HG03558 (cell line): ENCODE measurements at regions not wholly inside any gene's neighbourhood (a gene's known extent, or its start where the extent isn't known, plus 50 kb on each side); places are given as distances from the start of the nearest gene placed in this dataset.

Experiments
- ATAC-seq: cut with Tn5 transposase; IDR thresholded peaks from one replicate; pipeline ENCODE4 v1.9.1; 2021; ENCODE audit warnings: moderate number of reproducible peaks; ENCODE audit not compliant: unreplicated experiment; ENCODE audit errors: extremely low read depth

DNA sequence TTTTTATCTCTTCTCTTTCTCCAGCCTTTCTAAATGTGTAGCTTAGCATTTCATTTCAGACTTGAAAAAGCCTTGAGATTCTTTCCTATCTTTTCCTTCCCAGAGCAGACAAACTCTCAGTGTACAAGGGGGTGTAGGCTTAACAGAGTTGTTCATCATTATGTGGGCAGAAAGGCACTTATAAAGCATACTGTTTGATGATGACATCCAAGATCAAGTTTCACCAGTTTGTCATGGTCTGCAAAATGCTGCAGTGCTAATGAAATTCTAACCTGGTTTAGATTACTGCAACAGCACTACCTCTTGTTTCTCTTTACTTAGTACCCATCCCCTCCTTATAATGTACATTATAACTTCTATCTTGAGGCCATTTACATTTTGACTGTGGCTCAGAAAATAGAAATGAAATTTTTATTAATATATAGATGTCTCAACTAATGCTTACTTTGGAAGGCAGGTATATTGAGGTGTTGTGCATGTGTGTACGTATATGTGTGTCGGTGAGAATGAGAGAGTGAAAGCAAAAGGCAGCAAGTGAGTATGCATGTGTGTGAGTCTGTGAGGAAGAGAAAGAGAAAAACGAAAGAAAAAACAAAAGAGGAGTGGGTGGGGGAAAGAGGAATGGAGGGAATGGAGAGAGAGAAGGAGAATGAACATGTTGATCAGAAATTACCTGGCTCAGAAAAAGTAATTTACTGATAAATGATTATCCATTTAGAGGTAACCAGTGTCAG, 1043.6 kb downstream of the TUSC7 start:
- no peak for ATAC-seq

DNA sequence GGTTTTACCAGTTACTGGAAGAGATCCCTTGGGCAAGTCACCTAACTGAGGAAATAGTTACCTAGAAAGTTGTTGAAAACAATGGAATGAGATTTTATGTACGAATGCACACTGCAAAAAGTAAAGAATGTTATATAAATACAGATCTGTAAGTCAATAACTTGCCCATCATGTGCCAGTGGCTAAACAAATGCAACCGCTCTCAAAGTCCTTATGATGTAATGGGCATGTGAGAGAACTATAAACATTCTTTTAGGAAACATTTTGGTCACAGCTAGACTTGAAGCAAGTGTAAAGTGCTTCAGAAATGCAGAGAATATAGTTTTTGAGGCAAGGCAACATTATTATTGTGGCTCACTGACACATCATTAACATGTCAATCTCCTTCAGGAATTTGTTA, 1044.5 kb downstream of the TUSC7 start:
- no peak for ATAC-seq

DNA sequence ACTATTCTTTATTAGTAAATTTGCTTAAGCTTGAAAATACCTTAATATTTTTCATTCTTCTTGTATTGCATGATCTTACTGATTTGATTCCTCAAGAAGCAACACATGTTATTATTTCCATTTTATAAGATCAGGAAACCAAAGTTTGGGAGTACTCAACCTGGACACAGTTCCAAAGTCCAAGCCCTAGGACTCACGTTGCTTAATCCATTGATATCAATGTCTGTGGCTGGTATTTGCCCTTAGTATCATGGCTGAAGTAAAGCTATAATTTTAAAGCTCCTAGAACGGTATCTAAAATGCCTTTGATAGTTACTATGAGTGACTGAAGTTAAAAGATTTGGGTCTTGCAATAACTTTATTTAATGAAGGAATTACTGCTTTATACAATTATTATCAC, 1045.3 kb downstream of the TUSC7 start:
- ATAC-seq = no peak

DNA sequence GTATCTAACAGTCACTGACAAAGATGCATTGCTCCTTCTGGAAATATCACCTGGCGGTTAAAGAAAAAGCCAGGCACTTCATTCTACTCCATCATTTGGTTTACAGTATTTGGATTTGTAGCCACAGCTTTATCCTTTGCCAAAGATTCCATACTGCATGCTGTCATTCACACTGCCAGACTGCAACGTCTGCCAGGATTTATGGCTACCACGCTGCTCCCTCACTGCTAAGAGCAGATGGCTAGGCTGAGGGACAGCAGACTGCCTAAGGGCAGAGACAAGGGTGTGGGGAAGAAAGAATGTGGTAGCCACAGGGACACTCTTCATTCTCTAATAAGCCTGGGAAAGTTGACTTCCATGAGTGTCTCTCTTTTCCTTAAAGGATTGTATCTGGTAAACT, 1047.0 kb downstream of the TUSC7 start:
- no peak for ATAC-seq

DNA sequence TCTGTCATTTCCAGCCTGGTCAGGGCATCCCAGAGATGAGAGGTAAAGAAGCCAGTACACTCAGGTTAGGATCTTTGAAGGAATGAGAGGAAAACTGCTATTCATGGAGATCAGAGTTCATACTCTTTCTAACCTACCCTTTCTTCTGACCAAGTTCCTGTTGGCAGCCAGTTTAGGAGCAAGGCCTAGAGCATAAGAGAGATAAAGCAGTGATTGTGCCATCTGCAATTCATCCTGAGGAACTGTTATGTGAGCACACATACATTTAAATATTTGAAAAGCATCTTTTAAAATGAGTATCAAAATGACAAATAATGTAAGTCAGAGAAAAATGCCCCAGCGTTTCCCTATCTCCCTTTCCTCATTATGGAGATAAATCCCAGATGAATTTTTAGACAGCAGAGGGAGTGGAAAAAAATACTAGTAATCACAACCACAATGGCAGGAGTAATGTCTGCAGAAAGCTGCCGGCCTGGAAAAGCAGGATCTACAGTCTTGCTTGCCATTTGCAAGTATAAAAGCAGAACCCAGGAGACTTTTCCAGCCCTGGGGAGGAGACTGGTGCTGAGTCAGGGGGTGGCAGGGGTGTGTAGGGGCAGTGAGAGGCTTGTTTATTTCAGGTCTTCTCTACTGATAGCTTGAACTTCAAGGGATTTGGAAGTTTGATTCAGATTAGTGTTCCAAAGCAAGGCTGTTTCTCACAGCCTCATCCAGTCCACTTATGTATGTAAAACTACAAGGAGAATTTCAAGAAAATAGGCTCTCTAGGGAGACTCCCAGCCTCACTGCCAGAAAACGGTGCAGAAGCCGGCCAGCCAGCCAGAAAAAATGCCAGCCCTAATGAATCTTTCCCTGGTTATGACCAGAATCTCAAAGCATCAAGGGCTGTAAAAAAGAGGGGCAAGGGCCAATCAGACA, 1052.4 kb downstream of the TUSC7 start:
- ATAC-seq = no peak

DNA sequence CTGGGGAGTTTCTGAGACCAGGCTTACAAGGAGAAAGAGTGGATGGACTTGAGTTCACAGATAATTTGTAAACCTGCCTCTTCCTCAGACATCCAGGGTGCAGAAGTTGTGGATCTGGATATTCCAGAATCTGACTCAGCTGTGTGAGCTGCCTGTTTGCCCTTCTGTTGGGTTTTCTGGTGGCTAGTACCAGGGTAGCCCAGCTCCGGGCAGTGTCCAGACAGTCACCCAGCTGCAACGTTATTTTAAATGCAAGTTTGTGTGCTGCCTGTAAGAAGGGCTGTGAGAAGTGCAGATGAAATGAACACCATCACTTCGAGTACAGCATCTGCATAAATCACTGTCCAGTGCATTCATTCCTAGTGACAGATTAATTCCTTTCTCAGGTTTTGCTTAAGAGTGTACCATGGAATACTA, 1053.0 kb downstream of the TUSC7 start:
- ATAC-seq = no peak

DNA sequence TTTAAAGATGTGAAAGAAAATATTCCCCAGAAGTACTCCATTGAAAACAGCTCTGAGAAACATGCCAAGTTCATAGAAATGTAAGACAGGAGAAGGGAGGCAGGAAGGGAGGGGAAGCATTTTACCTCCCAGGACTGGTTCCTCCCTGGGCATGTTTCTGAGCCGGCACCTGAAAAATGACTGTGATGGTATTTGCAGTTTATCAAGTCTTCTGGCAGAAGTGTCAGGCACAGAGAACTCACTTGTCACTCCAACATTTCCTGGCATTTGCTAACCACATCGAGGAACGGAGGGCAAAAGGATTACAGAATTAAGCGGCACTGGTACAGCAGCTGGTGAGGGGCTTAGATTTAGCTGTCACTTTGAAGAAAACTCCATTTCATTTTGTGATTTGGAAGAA, 1054.0 kb downstream of the TUSC7 start:
- no peak for ATAC-seq

DNA sequence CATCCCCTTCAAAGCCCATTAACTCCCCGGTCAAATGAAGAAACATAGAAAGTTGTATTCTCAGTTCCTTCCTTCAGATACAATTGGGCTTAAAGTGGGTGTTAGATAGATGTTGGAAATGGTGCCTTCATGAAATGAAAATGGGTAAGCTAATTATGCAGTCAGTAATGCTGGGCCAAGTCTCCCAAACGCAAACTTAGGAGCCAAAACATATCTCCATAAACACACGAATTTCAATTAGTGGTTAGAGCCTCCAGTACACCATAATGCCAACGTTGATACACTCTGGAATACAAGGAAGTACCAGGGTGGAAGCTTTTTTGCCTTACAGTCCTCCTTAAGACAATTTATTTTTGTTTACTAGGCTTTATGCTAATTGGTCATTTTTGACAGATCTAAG, 1059.0 kb downstream of the TUSC7 start:
- no peak for ATAC-seq

DNA sequence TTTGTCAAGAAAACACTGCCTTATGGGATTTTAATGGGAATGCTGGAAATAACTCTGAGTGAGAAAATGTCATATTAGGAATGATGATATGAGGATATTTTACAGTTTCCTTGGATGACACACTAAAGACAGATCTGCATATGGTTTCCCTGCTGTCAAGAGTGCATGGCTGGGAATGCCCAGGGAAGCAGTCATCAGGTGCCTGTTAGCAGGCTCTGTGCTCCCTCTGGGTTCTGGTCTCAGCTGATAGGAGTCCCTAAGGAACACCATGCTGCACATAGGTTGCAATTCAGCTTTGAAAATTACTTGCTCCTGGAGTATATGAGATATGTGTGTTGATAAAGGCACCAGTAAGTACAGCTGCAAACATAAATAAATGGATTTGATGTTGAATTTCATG, 1064.6 kb downstream of the TUSC7 start:
- ATAC-seq = no peak

DNA sequence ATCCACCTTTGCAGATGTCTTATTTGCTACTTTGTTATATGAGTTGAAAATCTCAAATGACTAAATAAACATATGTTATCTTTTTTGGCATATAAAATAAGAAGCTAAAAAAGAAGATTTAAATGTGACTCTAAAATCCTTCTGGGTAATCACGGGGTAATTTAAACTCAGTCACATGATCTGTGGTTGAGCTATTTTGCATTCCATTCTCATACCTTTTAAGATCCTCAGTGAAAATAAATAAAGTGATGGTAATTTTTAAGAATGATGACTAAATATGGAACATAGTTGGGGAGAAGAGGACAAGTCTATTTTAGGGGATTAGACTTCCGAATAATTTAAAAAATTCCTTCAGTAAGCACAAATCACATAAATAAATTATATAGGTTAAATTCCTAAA, 1076.8 kb downstream of the TUSC7 start:
- no peak for ATAC-seq

DNA sequence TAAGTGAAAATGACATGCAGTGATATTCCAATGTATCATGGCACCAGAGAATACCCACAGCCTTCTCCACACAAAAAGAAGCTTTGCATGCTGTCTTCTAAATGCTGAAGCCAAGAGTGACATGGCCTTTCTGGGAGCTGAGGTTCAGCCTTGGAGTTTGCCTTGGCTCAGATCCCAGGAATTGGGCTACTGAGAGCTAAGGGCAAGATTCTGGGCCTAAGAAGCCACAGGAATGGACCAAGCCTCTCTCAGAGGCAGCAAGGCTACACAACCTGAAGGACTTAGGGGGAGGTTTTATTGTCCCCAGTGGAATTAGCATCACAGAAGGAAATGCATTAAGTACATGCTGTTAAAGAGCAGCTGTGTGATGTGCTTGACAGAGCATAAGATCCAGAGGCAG, 1078.5 kb downstream of the TUSC7 start:
- no peak for ATAC-seq

DNA sequence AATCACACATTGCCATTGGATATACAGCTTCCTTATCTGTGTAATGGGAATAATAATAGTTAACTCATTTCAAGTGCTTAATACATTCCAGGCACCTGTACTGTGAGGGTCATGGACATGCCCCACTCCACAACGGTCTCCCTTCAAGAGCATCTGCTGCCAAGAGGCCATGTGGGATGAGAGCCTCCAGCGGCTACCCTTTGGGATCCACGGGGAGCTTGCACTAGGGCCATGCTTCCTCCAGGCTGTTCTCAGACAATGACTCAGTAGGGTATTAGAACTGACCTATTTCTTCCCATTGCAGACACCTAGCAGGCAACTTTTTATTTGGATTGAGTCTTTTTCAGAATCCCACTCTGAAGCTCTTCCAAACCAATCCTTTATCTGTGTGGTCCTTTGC, 1078.9 kb downstream of the TUSC7 start:
- no peak for ATAC-seq

DNA sequence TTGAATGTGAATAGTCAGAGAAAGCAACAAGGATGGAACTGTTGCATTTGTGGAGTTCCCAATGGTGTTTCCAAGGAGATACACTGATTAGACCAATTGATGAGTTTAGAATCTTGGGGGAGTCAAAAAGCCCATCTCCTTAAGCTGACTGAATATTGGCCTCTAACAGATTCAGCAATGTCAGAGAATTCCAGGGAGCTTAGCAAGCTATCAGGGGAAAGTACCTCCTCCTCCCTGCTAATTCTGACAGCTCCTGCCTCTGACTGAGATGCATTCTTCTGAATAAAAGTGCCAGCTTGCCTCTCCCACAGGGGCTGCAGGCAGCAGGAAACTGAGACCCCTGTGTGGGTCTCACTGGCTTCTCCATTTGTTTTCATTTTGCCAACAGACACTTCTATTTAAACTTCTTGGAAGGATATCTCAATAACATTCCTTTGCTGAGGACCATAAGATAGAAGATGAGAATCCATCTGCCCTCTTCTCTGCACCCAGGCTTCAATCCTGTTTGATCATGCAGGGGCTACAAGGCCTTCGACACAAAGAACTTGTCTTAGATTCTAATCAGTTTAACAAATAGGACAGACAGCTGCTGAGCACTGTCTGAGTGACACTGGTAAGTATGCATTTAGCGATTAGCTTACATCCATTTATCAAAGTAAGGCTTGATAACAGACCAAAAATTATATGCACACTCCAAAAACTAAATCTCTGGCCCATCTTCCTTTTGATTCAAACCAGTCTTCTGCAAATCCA, 1080.8 kb downstream of the TUSC7 start:
- no peak for ATAC-seq

DNA sequence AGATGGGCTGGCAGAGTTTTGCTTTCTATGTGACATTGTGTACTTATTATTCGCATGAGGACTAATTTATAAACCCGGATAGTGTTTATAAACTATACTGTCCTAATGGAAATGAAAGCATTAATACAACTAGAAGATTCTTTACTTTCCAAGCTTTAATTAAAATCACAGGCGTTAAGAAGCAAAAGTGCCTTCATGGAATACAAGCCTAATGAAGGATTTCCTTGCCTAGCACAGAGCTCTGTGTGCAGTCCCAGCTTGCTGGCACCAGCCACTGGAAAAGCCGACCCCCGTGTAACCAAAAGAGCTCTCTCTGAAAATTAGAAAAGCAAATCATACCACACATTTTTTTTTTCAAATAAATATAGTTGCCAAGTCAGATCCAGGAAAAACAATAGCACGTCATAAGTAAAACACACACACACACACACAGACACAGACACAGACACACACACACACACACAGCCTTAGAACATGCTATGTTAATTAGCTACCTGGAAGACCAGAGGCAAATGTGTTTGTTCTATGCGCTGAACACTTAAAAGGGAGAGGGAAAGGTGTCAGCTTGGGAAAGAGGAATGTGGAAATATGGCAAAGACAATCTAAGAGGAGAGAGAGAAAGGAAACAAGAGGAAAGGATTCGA, 1084.2 kb downstream of the TUSC7 start:
- ATAC-seq = no peak

DNA sequence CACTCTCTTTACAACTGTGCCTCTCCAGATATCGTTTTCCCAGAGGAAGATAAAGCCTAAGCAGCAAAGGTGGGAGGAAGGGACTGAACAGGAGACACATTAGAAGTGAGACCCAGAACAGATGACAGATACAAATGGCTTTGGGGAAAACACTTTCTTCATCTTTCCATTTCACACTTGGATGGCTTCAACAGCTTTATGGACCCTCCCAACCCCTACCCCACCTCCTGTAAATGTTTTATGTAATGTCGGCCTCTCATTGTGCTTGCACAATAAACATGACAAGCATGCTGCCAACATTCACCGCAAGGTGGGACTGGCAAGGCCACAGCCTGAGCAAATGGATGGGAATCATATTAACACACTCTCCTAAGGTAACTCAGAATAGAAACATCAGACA, 1088.6 kb downstream of the TUSC7 start:
- ATAC-seq = no peak

DNA sequence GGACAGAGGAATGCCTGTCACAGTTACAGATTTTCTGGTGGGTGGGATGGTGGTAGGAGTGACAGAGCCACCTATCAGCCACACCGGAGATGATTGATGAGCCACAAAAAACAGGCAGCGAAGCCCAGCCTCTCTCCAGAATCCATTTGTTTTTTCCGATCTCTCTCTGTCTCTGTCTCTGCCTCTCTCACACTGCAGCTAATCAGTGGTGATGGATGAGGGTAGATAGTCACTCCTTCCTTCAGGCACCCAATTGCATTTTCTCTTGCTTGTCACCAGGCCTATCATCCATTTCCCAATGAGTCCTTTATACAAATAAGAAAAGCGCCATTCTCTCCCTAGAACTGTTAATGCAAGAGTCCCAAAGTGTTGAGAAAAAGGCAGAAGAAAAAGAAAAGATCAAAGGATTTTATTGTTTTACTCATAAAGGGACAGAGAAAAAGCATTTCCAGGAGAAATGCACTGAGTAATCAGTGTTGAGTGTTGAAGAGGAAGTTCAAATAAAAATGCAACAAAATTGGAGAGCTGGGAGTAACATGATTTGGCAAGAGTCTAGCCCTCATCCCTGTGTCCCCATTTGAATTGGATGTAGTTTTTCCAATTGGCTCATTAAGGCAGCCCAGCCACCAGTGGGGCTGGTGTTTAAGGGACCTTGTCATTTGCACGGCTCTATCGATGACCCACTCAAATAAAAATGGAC, 1089.3 kb downstream of the TUSC7 start:
- ATAC-seq = no peak

DNA sequence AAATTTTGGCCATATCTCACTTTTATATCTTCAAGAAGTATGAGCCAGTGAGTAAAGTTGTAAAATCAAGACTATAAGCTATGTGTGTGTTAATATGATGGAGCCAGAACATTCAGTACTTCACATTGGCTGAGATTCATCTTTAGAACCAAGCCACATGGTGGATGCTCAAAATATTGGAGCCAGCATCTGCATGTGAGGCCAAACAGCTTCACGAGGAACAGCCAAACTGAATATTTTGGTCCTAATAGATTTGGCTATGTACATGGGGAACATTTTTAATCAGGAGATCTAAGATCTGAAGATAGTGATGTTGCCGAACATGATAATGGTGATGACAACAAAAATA, 1089.8 kb downstream of the TUSC7 start:
- no peak for ATAC-seq

DNA sequence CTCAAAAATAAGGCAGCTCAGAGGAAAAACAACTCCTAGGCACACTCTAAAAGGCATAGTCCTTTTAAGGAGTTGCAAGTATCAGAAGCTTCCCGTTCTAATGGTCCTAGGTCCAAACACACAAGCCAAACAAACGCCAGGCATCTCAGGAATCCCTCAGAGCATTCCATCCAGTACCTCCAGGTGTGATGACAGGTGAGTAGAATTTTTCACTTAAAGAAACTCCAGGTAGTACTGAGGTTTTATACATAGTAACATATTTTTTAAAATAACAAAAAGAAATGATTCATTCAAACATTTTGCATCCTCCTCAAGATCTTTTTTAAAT, 1092.3 kb downstream of the TUSC7 start:
- ATAC-seq = no peak

DNA sequence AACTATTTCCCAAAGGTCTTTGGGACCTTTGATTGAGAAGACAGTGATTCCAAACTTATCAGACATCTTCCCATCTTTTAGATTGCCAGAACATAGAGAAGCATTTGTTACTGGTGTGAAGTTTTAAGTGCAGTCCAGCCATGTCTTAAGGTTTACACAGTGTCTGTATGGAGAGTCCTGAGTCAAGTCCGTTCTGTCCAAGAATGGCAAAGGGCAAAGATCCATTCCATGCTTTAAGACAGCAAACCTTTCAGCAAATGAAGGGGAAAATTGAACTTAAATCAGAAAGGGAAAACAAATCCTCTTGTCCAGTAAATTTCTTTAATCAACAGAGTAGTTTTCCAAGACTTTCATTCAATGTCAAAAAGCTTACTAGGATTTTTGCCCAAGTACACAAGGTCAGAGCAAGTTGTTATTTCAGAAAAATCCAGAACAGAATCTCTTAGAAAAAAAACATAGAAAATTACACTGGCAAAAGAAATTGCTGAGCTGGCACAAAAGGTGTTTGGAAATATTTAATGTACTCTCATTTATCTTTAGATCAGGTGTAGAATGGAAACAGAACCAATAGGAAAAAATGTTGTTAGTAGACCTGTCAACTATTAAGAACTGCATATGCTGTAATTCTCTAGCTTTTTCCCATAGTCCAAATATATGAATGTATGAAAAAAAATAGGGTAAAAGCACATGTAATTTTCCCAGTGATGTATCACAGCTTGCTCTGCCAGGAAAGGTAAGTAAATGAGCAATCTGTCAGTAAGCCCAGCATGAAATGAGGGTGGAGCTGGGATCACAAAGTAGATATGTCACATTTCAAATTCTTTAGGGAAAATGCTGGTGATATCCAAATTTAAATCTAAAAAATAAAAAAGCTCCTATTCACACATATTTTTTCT, 1099.9 kb downstream of the TUSC7 start:
- ATAC-seq = no peak
